OCI-LY7 (cell line): ENCODE measurements at regions not wholly inside any gene's neighbourhood (a gene's known extent, or its start where the extent isn't known, plus 50 kb on each side); places are given as distances from the start of the nearest gene placed in this dataset.

Experiments used
- CTCF ChIP-seq: fragments of 200-600 bp; sonication (generic); conservative IDR thresholded peaks from 2 replicates; pipeline ENCODE4 v1.5.1; 2014; ENCODE audit warnings: mild to moderate bottlenecking, antibody characterized with exemption, low read length, moderate library complexity, mixed read lengths
- EZH2phosphoT487 ChIP-seq: fragments of 200-600 bp; sonication (generic); IDR thresholded peaks from 2 replicates; pipeline ENCODE4 v1.6.1; 2018; ENCODE audit warnings: low read depth, borderline replicate concordance, mild to moderate bottlenecking, mixed run types, antibody characterized with exemption, low read length, moderate library complexity, mixed read lengths

- TF ChIP-seq CTCF (no peak), EZH2phosphoT487 (no peak)
Measured at GRCh38 chr15:55017635-55018034, 179.1 kb downstream of the RSL24D1 start.
